Ectodermal cell (in vitro differentiated cells): ENCODE measurements at regions not wholly inside any gene's neighbourhood (a gene's known extent, or its start where the extent isn't known, plus 50 kb on each side); places are given as distances from the start of the nearest gene placed in this dataset.
"Not testable (repeated sequence)": the region's sequence is repeated elsewhere in the genome, so short reads cannot be mapped to it uniquely, and the experiment has no call there.

Experiments used
- H3K27ac ChIP-seq: 2 replicates; pipeline ENCODE4 v1.7.0; 2013; ENCODE audit warnings: mild to moderate bottlenecking, low read depth, low read length; ENCODE audit not compliant: insufficient read depth, poor library complexity, severe bottlenecking
- H3K27me3 ChIP-seq: 2 replicates; pipeline ENCODE4 v1.7.0; 2013; ENCODE audit warnings: mild to moderate bottlenecking, low read length; ENCODE audit not compliant: insufficient read depth, control insufficient read depth, poor library complexity, severe bottlenecking
- H3K36me3 ChIP-seq: one replicate; pipeline ENCODE4 v1.7.0; 2013; ENCODE audit warnings: low read length; ENCODE audit not compliant: control insufficient read depth, insufficient read depth
- H3K4me1 ChIP-seq: one replicate; pipeline ENCODE4 v1.7.0; 2013; ENCODE audit warnings: low read length; ENCODE audit not compliant: control insufficient read depth, insufficient read depth
- H3K4me3 ChIP-seq: 2 replicates; pipeline ENCODE4 v1.7.0; 2013; ENCODE audit warnings: low read depth, low read length, control low read depth; ENCODE audit not compliant: insufficient read depth
- H3K9me3 ChIP-seq: 2 replicates; pipeline ENCODE4 v1.7.0; 2013; ENCODE audit warnings: mild to moderate bottlenecking, low read length, moderate library complexity; ENCODE audit not compliant: control insufficient read depth
- WGBS, 2 experiments: methylation state at CpG; one replicate each; pipeline ENCODE4 v1.1.7; 2013; ENCODE audit warnings: missing lambda C conversion rate in 2 of 2; 5-methylcytosine and 5-hydroxymethylcytosine counted together

DNA sequence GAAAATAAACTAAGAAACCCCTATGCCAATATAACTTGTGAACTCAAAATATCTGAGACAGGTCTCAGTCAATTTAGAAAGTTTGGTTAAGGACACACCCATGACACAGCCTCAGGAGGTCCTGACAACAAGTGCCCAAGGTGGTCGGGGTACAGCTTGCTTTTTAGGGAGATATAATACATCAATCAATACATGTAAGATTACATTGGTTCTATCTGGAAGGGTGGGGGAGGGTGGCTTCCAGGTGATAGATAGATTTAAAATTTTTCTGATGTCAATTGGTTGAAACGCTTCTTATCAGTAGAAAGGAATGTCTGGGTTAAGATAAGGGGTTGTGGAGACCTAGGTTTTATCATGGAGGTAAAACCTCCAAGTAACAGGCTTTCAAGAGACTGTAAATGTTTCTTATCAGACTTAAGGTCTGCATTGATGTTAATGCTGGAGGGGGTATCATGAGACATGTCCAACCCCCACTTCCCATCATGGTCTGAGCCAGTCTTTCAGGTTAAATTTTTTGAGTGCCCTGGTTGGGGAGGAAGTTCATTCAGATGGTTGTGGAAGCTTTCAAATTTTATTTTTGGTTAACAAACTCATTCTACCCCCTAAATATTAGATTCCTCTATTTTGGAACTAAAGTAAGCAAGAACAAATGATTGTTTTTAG, 82.0 kb upstream of the RASSF8 start:
- Histone ChIP-seq H3K27me3 (no peaks in the 10 kb centered on the region), H3K27ac (no peak overlapping the region), H3K9me3 (no peaks in the 10 kb centered on the region), H3K4me3 (no peak overlapping the region), H3K4me1 (no peaks in the 10 kb centered on the region), H3K36me3 (no peaks in the 10 kb centered on the region)
- 83 to 92% methylated on average over 1 to 2 of the region's 2 CpGs for WGBS, 2 experiments

DNA sequence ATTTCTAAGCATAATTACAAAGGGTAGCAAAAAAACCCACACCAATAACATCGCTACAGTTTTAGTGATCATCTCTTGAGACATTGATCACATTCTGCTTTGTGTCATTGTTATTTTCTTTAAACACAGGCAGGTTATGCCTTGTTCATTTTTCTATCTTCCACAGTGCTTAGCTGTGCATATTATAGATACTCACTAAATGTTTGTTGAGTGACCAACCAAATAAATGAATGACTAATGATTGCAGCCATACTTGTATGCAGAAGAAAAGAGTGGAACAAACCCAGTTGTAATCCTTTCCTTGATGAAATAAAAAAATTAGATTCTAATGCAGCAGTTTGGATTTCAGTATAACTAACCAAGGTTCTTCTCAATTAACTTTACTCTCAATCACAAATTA, 81.0 kb upstream of the RASSF8 start:
- 96 to 100% methylated on average over 1 of the region's 1 CpG for WGBS, 2 experiments
- no peaks in the 10 kb centered on the region for H3K36me3 ChIP-seq
- no peaks in the 10 kb centered on the region for H3K27me3 ChIP-seq
- H3K27ac ChIP-seq: no peak overlapping the region
- H3K9me3 ChIP-seq: no peaks in the 10 kb centered on the region
- H3K4me1 ChIP-seq: no peaks in the 10 kb centered on the region
- H3K4me3 ChIP-seq: no peak overlapping the region

DNA sequence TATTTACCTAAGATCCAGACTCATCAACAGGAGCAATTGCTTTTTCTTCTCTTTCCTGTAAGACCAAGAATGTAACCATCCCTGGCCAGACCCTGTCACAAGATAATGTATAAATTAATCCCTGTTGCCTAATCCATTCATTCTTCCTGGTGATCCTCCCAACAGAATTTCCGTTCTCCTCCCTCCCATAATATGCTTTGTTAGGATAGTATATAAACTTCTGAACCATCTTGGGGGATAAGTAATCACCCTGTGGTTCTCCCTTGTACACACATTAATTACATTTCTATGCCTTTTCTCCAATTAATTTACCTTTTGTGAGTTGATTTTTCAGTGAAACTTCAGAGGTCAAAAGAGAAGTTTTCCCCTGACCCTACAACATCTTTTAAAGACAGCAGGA, 76.2 kb upstream of the RASSF8 start:
- Histone ChIP-seq H3K36me3 (no peaks in the 10 kb centered on the region), H3K27ac (no peak overlapping the region), H3K27me3 (no peaks in the 10 kb centered on the region), H3K9me3 (no peaks in the 10 kb centered on the region), H3K4me3 (no peak overlapping the region), H3K4me1 (peaks cover 3% of the 10 kb centered on the region)
- 100% methylated on average over 1 of the region's 1 CpG; no CpG with 5 or more reads in 1 of the 2 experiments for WGBS, 2 experiments

DNA sequence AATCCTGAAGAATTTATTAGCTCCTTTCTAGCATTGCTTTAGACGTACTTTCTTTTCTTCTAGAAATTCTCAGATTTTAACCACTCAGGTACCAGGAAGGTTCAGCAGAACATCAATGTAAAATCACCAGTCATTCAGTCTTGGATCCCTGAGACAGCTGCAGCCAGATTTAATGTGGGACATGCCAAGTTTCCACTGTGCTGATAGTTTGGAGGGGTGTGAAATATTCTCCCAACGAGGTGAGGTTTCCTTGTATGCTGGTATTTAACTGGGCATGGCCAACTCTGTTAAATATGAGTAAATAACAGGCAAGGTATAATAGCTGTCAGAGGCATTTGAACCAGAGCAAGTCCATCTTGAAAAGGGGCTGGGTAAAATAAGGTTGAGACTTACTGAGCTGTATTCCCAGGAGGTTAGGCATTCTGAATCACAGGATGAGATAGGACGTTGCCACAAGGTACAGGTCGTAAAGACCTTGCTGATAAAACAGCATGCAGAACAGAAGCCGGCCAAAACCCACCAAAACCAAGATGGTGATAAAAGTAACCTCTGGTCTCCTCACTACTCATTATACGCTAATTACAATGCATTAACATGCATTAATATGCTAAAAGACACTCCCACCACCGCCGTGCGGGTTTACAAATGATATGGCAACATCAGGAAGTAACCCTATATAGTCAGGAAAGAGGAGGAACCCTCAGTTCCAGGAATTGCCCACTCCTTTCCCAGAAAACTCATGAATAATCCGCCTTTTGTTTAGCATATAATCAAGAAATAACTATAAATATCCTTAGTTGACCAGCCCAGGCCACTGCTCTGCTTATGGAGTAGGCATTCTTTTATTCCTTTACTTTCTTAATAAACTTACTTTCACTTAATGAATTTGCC, 75.2 kb upstream of the RASSF8 start:
- 85 to 86% methylated on average over 10 of the region's 10 CpGs for WGBS, 2 experiments
- no peak overlapping the region for H3K4me3 ChIP-seq

DNA sequence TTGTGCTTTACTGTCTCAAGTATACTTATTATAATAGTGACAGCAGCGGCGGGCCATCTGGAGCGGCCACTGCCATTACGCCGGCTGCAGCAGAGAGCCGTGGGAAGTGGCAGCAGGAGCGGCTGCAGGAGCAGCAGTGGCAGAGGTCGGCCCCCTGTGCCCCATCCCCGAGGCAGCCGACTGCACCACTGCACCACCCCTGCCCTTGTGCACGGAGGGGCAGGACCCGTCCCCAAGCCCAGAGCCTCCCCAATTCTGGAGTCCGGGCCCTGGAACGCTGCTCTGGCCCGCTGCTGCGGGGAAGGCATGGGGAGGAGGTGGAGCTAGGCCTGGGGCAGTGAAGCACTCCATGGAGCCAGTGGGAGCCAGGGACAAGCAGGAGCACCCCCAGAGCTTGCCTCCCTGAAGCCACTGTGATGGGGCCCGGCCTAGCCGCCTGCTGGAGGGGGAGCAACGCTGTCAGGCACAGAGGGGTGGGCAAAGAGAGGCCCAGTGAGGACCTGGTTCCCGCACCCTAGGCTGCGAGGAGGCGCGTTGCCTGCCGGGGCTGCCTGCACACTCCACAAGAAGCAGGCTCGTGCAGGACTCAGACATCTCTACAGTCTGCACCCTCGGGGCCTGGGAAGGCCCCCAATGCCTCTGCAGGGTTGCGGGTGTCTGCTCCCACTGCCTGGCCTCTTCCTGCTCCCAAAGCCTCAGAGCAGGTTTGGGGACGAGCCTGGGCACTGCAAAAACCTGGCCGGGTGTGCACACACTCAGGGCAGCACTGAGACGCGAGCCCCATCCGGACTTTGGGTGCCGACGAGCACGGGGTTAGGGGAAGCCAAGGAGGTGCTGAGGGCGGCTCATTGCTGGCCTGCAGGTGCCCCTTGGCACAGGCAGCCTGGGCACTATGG, 74.2 kb upstream of the RASSF8 start:
- 95% methylated on average over 36 of the region's 36 CpGs for WGBS, 2 experiments
- H3K36me3 ChIP-seq: no peaks in the 10 kb centered on the region

More for the DNA sequence above, 75.2 kb upstream of the RASSF8 start:
- no peaks in the 10 kb centered on the region for H3K27me3 ChIP-seq
- H3K36me3 ChIP-seq: no peaks in the 10 kb centered on the region
- peaks cover 3% of the 10 kb centered on the region for H3K4me1 ChIP-seq
- no peak overlapping the region for H3K27ac ChIP-seq
- H3K9me3 ChIP-seq: no peaks in the 10 kb centered on the region

DNA sequence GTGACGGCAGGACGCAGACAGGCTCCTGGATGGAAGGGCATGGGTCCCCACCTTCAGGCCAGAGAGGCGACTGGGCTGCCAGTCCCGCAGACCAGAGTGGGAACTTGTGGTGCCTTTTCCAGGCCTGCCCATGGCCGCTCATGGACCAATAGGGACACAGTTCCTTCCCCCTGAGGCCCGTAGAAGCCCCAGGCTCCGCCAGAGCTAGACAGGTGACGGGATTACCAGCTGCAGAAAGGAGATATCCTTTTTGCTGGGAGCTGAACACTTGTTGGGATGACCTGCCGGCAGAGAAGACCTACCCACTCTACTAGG, 73.6 kb upstream of the RASSF8 start:
- H3K27me3 ChIP-seq: no peaks in the 10 kb centered on the region
- no peaks in the 10 kb centered on the region for H3K9me3 ChIP-seq
- H3K36me3 ChIP-seq: no peaks in the 10 kb centered on the region
- H3K4me3 ChIP-seq: no peak overlapping the region
- 94% methylated on average over 9 of the region's 9 CpGs for WGBS, 2 experiments
- H3K27ac ChIP-seq: no peak overlapping the region
- H3K4me1 ChIP-seq: peaks cover 3% of the 10 kb centered on the region

More for the DNA sequence above, 74.2 kb upstream of the RASSF8 start:
- Histone ChIP-seq H3K4me3 (no peak overlapping the region), H3K4me1 (peaks cover 3% of the 10 kb centered on the region), H3K27me3 (no peaks in the 10 kb centered on the region), H3K27ac (no peak overlapping the region), H3K9me3 (no peaks in the 10 kb centered on the region)

DNA sequence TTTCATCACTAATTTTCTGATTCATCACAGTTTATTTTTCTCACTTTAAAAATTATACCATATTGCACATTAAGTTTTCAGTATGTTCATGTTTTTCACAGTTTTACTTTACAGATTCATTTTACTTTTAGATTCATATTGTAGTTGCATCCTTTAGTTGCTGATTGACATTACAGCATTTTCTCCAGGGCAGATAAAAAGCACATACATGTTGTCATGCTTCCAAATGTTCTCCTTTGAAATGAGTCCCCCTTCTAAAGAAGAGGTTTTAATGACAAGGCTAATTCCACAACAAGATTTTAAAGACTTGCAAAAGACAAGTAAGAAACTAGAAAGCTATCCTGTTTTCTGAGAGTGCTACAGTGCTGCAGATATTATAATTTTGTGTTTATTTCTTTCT, 72.1 kb upstream of the RASSF8 start:
- H3K4me3 ChIP-seq: no peak overlapping the region
- H3K9me3 ChIP-seq: no peaks in the 10 kb centered on the region
- H3K27ac ChIP-seq: no peak overlapping the region
- H3K36me3 ChIP-seq: no peaks in the 10 kb centered on the region
- peaks cover 3% of the 10 kb centered on the region for H3K4me1 ChIP-seq
- H3K27me3 ChIP-seq: no peaks in the 10 kb centered on the region

DNA sequence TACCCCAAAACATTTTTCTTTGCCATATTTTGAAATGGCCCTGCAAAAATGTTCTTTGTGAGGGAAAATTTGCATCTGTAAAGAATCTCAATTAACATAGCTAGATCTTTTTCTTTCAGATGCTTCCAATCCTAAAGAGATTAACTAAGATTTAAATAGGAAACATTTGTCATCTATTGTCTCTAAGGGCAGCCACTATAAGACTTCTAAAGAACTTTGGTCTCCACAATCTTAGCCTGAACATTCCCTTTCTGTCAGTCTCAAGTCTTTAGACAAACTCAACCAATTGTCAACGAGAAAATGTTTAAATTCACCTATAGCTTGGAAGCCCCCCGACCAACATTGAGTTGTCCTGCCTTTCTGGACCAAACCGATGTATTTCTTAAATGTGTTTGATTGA, 71.1 kb upstream of the RASSF8 start:
- no peaks in the 10 kb centered on the region for H3K9me3 ChIP-seq
- WGBS, 2 experiments: 25 to 39% methylated on average over 3 of the region's 3 CpGs
- H3K4me3 ChIP-seq: no peak overlapping the region
- no peak overlapping the region for H3K27ac ChIP-seq
- H3K36me3 ChIP-seq: no peaks in the 10 kb centered on the region
- H3K27me3 ChIP-seq: no peaks in the 10 kb centered on the region
- H3K4me1 ChIP-seq: peaks cover 3% of the 10 kb centered on the region

DNA sequence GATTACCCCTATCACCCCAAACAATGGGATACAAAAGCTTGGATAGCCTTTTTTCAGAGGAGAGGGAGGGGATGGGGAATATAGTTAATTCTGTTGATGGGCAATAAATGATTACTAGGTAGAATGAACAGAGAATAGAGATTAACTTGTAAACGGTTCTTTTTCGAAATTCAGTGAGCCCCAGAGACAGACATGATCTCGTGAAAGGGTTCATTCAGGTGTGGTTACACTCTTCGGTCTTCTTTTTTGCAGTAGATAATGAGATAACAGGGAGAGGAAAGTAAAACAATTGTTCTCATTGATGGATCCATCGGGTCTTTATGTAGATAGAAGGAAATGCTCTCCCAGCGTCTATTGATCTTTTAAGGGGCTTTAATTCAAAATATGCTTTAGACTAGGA, 69.3 kb upstream of the RASSF8 start:
- 58 to 74% methylated on average over 6 of the region's 6 CpGs for WGBS, 2 experiments
- H3K4me3 ChIP-seq: no peak overlapping the region
- no peaks in the 10 kb centered on the region for H3K9me3 ChIP-seq
- no peak overlapping the region for H3K27ac ChIP-seq
- H3K27me3 ChIP-seq: no peaks in the 10 kb centered on the region
- H3K4me1 ChIP-seq: peaks cover 3% of the 10 kb centered on the region
- H3K36me3 ChIP-seq: no peaks in the 10 kb centered on the region

DNA sequence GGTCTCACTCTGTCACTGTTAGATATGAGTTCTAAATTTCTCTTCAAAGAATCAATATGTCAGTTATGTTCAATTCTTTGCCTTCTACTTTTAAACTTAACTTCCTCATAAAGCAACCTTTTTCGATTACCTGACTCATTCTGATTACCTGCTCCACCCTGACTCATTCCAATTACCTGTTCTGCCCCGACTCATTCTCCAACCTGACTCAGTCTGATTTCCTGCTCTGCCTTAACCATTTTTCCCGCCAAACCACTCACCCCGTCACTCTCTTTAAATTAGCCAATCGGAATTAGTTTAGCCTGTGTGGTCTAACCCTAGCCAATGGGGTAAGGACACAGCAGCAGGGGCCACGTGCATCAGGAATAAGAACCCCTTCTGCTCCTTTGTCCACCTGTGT, 67.4 kb upstream of the RASSF8 start:
- not testable (repeated sequence) for H3K4me3 ChIP-seq, H3K27ac ChIP-seq, H3K27me3 ChIP-seq, H3K4me1 ChIP-seq, H3K9me3 ChIP-seq, H3K36me3 ChIP-seq
- WGBS, 2 experiments: 96% methylated on average over 6 of the region's 6 CpGs
